Skeletal muscle cell (primary cell): ENCODE measurements at regions not wholly inside any gene's neighbourhood (a gene's known extent, or its start where the extent isn't known, plus 50 kb on each side); places are given as distances from the start of the nearest gene placed in this dataset.

Experiments
- DNase-seq: peaks from one replicate; pipeline ENCODE4 v3.0.0-alpha.2; 2010; ENCODE audit warnings: low read depth
- H3K4me3 ChIP-seq: 2 replicates; pipeline ENCODE4 v1.5.1; 2011; ENCODE audit warnings: low read depth, mild to moderate bottlenecking, control low read depth, low read length, moderate library complexity

GRCh38 chr10:78150756-78151155 is 117.1 kb downstream of the RPS24 start:
- H3K4me3 ChIP-seq, result no peak overlapping the region
- DNase-seq, result no peak

- DNase-seq, result no peak
These were observed 122.1 kb downstream of the RPS24 start for GRCh38 chr10:78155722-78156121.

GRCh38 chr10:78160591-78160990 is 126.9 kb downstream of the RPS24 start:
- no peak overlapping the region for H3K4me3 ChIP-seq
- no peak for DNase-seq

More at GRCh38 chr10:78155722-78156121, 122.1 kb downstream of the RPS24 start:
- no peak overlapping the region for H3K4me3 ChIP-seq

GRCh38 chr10:78162853-78163252 is 129.2 kb downstream of the RPS24 start:
- no peak for DNase-seq

GRCh38 chr10:78164702-78165101 is 131.0 kb downstream of the RPS24 start:
- DNase-seq, result no peak
- no peak overlapping the region for H3K4me3 ChIP-seq

More at GRCh38 chr10:78162853-78163252, 129.2 kb downstream of the RPS24 start:
- no peak overlapping the region for H3K4me3 ChIP-seq

GRCh38 chr10:78165172-78165571 is 131.5 kb downstream of the RPS24 start:
- H3K4me3 ChIP-seq, result no peak overlapping the region
- DNase-seq, result no peak

- no peak overlapping the region for H3K4me3 ChIP-seq
- no peak for DNase-seq
These were observed 132.0 kb downstream of the RPS24 start for GRCh38 chr10:78165617-78166016.

- DNase-seq, result no peak
- no peak overlapping the region for H3K4me3 ChIP-seq
These were observed 132.6 kb downstream of the RPS24 start for GRCh38 chr10:78166261-78166660.

- no peak for DNase-seq
- no peak overlapping the region for H3K4me3 ChIP-seq
These were observed 135.6 kb downstream of the RPS24 start for GRCh38 chr10:78169214-78169613.

GRCh38 chr10:78170026-78170475 is 136.4 kb downstream of the RPS24 start:
- DNase-seq, result peak; percentile 9
- H3K4me3 ChIP-seq, result no peak overlapping the region

GRCh38 chr10:78171633-78172400 is 138.2 kb downstream of the RPS24 start:
- no peak for DNase-seq
- no peak overlapping the region for H3K4me3 ChIP-seq

GRCh38 chr10:78173360-78174015 is 139.8 kb downstream of the RPS24 start:
- H3K4me3 ChIP-seq, result no peak overlapping the region
- DNase-seq, result no peak

GRCh38 chr10:78175444-78176015 is 141.9 kb downstream of the RPS24 start:
- no peak overlapping the region for H3K4me3 ChIP-seq
- DNase-seq, result peak; percentile 20

- H3K4me3 ChIP-seq, result no peak overlapping the region
- no peak for DNase-seq
These were observed 143.0 kb downstream of the RPS24 start for GRCh38 chr10:78176320-78177317.

- H3K4me3 ChIP-seq, result no peak overlapping the region
- DNase-seq, result no peak
These were observed 144.0 kb downstream of the RPS24 start for GRCh38 chr10:78177491-78178185.

- no peak overlapping the region for H3K4me3 ChIP-seq
- DNase-seq, result no peak
These were observed 144.7 kb downstream of the RPS24 start for GRCh38 chr10:78178397-78178796.

- DNase-seq, result no peak
- H3K4me3 ChIP-seq, result no peak overlapping the region
These were observed 145.3 kb downstream of the RPS24 start for GRCh38 chr10:78178940-78179339.

- no peak for DNase-seq
- no peak overlapping the region for H3K4me3 ChIP-seq
These were observed 146.4 kb downstream of the RPS24 start for GRCh38 chr10:78179886-78180705.
